Upper lobe of left lung (tissue), 4 donors: ENCODE measurements at regions not wholly inside any gene's neighbourhood (a gene's known extent, or its start where the extent isn't known, plus 50 kb on each side); places are given as distances from the start of the nearest gene placed in this dataset.

Source experiments
- POLR2A ChIP-seq, 4 donors: fragments of 450-650 bp; IDR thresholded peaks; one replicate each; pipeline ENCODE4 v1.5.1; 2016 to 2017; ENCODE audit warnings: antibody characterized with exemption in 4 of 4, mild to moderate bottlenecking in 2 of 4
- POLR2AphosphoS5 ChIP-seq, 2 donors: sonication (generic); formaldehyde crosslinking; IDR thresholded peaks; one replicate each; pipeline ENCODE4 v1.5.1; 2017; ENCODE audit warnings: antibody characterized with exemption in 2 of 2
- TF ChIP-seq, protein P1 (sequence below), 6 experiments: fragments of 450-650 bp in 4 of 6; fragments of 200-600 bp in 2 of 6; sonication (generic) in 2 of 6; IDR thresholded peaks; one replicate each; pipeline ENCODE4 v1.5.1; 2016 to 2019; ENCODE audit warnings: antibody characterized with exemption in 6 of 6

DNA sequence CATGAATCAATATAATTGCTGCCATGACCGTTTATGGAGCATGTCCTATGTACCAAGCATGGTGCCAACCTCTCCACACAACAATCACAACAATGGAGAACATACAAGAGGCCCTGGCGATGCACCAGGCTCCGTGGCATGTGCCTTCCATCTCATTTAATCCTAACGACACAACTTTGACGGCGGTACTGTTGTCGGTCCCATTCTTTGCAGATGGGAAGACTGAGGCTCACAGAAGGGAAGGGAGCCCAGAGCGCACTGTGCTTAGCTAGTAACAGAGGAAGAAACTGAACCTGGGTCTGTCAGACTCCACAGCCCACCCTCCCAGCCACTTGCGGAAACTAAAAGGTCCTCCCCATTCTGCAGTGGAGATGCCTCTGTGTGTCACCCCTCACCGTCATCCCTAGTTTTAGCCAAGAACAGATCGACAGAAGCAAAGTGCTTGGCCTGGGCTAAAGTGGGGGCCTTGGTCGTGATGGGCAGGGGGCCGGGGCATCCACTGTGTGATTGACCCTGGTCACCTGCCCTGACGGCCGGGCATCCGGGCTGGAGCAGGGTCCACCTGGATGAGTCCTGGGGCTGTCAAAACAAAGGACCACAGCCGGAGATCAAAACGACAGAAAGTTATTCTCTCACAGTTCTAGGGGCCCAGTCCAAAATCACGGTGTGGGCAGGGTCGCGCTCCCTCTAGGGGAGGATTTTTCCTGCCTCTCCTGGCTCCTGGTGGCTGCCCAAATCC is 183.9 kb downstream of the C16orf95 start:
- TF ChIP-seq, protein P1, sequence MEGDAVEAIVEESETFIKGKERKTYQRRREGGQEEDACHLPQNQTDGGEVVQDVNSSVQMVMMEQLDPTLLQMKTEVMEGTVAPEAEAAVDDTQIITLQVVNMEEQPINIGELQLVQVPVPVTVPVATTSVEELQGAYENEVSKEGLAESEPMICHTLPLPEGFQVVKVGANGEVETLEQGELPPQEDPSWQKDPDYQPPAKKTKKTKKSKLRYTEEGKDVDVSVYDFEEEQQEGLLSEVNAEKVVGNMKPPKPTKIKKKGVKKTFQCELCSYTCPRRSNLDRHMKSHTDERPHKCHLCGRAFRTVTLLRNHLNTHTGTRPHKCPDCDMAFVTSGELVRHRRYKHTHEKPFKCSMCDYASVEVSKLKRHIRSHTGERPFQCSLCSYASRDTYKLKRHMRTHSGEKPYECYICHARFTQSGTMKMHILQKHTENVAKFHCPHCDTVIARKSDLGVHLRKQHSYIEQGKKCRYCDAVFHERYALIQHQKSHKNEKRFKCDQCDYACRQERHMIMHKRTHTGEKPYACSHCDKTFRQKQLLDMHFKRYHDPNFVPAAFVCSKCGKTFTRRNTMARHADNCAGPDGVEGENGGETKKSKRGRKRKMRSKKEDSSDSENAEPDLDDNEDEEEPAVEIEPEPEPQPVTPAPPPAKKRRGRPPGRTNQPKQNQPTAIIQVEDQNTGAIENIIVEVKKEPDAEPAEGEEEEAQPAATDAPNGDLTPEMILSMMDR (IDR thresholded peaks at IDR 0.05), result no peak
- no peak for TF ChIP-seq POLR2AphosphoS5 (IDR thresholded peaks at IDR 0.05)
- no peak for TF ChIP-seq POLR2A (IDR thresholded peaks at IDR 0.05)
